Endothelial cell of umbilical vein (primary cell): ENCODE measurements at regions not wholly inside any gene's neighbourhood (a gene's known extent, or its start where the extent isn't known, plus 50 kb on each side); places are given as distances from the start of the nearest gene placed in this dataset.

Experiments used
- CTCF ChIP-seq, 2 donors: IDR thresholded peaks; 1 replicate in 1 of 2; 2 replicates in 1 of 2; pipeline ENCODE4 v1.5.1; 2011; ENCODE audit warnings: low read length in 2 of 2, mild to moderate bottlenecking in 2 of 2, moderate library complexity in 2 of 2, control low read depth in 1 of 2, inconsistent platforms in 1 of 2, low read depth in 1 of 2; ENCODE audit not compliant: insufficient read depth in 1 of 2; ENCODE audit errors: extremely low read depth in 1 of 2
- POLR2AphosphoS5 ChIP-seq: IDR thresholded peaks from 2 replicates; pipeline ENCODE4 v1.6.1; 2012; ENCODE audit warnings: low read depth, mild to moderate bottlenecking, control low read depth, low read length, moderate library complexity; ENCODE audit not compliant: insufficient read depth

DNA sequence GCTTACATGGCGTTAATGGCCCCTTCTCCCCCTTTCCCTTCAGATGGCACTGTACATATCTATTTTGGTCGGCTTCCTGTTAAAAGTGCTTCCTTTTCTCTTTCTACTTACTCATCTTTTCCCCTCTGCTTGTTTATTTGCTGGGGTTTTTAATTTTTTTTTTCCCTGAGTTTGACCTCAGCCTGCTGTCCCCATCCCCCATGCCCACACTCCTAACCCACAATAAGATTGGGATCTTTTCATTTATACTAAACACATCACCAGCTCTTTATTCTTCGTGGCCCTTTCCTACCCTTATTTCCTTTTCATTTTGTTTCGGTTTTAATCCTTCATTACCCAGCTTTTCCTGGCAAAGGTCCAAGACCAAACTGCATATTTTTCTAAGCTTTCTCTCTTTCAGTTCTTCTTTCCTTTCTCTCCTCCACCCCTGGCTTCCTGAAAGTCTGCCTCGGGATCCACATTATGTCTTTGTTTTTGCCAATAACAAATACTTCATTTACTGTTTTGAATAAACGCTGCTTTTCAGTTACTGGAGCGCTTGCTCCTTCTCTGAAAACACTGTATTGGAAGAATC, 152.0 kb upstream of the USP9X start:
- no peak for TF ChIP-seq POLR2AphosphoS5
- TF ChIP-seq CTCF (IDR thresholded peaks at IDR 0.05; ENCODE audit: extremely low read depth in 1 of 2, insufficient read depth in 1 of 2, low read depth in 1 of 2, low read length in 2 of 2), result no peak
